ENCODE measurements at regions not wholly inside any gene's neighbourhood (a gene's known extent, or its start where the extent isn't known, plus 50 kb on each side); places are given as distances from the start of the nearest gene placed in this dataset.

DNA sequence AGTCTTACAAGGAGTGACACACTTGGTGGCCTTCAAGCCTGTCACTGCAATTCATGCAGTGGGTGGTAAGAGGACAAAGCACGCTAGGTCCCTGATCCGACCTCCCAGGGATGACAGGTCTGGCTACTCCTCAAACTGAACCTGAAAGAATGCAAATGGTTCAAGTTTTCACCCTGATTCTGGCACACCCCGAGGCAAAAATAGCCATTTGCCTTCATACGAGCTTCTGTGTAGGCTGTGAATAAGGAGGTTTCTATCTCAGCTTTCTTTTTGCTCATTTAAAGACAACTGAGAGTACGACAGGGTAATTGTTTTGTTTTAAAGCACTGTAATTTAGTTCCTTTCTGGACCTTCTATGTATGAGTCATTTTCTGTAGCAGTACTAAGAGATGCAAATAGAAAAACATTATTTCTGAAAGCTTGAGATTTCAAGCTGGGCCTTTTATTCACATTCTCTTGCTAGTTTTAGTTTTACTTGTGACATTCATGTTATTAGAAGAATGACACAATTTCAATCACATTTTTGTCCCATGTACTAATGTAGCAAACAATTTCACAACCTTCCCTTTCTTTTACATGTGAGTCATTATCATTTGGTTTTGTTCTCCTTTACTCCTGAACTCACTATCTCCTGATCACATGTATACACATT lies 56.6 kb upstream of the FDX1 start:
- DNase-seq (ENCODE audit: low spot score in 2 of 2) (no peak), ATAC-seq (replicated peaks; ENCODE audit: extremely low read depth, poor library complexity, severe bottlenecking) (no peak)
- peaks cover 6% of the 10 kb centered on the region for H3K4me1 Mint-ChIP-seq
- no peaks in the 10 kb centered on the region for H3K27me3 Mint-ChIP-seq
- peaks cover 1% of the 10 kb centered on the region for H3K36me3 Mint-ChIP-seq (ENCODE audit: insufficient read depth)
- H3K27ac Mint-ChIP-seq (ENCODE audit: low read depth), result no peak overlapping the region
- no peaks in the 10 kb centered on the region for H3K9me3 Mint-ChIP-seq
- H3K4me3 Mint-ChIP-seq, result no peak overlapping the region

DNA sequence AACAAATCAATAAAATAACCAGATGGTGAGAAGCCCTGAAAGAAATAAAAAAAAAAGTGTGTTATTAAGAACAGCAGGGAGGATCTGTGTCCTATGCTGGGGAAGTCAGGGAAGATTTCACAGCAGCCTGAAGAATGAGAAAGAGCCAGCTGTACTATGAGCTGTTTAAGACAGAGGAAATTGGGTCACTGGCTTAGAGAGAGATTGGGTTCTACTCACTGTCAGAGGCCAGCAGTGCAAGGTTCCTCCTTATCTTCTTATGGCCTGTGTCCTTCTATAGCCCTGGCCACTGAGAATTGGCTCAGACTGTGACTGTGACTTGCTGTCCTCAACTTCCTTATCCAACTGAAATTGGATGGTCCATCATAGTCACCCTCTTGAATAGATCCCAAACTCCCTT lies 54.8 kb upstream of the FDX1 start:
- no peak overlapping the region for H3K27ac Mint-ChIP-seq (ENCODE audit: low read depth)
- ATAC-seq (replicated peaks; ENCODE audit: extremely low read depth, poor library complexity, severe bottlenecking), result no peak

DNA sequence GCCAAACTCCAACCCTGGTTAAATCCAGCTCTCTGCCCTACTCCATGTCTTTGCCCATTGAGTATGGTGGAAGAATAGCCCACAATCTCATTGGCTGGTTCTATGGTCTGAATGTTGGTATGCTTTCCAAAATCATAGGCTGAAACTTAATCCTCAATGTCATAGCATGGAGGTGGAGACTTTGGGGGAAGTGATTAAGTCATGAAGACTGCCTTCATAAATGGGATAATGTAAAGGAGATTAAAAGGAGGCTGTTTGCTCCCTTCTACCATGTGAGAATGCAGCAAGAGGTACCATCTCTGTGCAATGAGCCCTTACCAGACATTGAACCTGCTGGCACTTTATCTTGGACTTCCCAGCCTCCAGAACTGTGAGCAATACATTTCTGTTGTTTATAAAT lies 54.4 kb upstream of the FDX1 start:
- no peak for DNase-seq (ENCODE audit: low spot score in 2 of 2)
- H3K27me3 Mint-ChIP-seq, result no peaks in the 10 kb centered on the region
- H3K36me3 Mint-ChIP-seq (ENCODE audit: insufficient read depth), result peaks cover 1% of the 10 kb centered on the region
- H3K27ac Mint-ChIP-seq (ENCODE audit: low read depth), result no peak overlapping the region
- ATAC-seq (replicated peaks; ENCODE audit: extremely low read depth, poor library complexity, severe bottlenecking), result no peak
- H3K4me3 Mint-ChIP-seq, result no peak overlapping the region
- no peaks in the 10 kb centered on the region for H3K9me3 Mint-ChIP-seq
- H3K4me1 Mint-ChIP-seq, result peaks cover 6% of the 10 kb centered on the region

More for the DNA sequence above, 54.8 kb upstream of the FDX1 start:
- H3K27me3 Mint-ChIP-seq, result no peaks in the 10 kb centered on the region
- no peak overlapping the region for H3K4me3 Mint-ChIP-seq
- no peaks in the 10 kb centered on the region for H3K9me3 Mint-ChIP-seq
- H3K4me1 Mint-ChIP-seq, result peaks cover 6% of the 10 kb centered on the region
- H3K36me3 Mint-ChIP-seq (ENCODE audit: insufficient read depth), result peaks cover 1% of the 10 kb centered on the region
- no peak for DNase-seq (ENCODE audit: low spot score in 2 of 2)

DNA sequence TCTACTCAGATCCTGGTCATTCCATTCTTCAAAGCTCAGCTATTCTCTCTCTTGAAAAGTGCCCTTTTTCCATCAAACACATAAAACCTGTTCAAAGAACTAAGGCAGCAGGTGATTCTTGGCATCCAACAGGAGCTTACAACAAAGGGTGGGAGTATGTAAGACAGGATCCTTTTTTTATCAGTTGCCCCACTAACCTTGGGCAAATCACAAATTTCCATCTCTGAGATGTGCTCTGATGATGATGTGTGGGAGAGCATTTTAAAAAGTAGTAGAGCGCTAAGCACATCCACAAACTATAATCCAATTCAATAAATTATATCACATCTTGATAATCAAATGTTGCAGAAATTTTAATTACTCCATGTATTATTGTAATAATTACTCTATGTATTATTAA lies 53.7 kb upstream of the FDX1 start:
- H3K4me1 Mint-ChIP-seq, result peaks cover 6% of the 10 kb centered on the region
- peaks cover 1% of the 10 kb centered on the region for H3K36me3 Mint-ChIP-seq (ENCODE audit: insufficient read depth)
- H3K4me3 Mint-ChIP-seq, result no peak overlapping the region

DNA sequence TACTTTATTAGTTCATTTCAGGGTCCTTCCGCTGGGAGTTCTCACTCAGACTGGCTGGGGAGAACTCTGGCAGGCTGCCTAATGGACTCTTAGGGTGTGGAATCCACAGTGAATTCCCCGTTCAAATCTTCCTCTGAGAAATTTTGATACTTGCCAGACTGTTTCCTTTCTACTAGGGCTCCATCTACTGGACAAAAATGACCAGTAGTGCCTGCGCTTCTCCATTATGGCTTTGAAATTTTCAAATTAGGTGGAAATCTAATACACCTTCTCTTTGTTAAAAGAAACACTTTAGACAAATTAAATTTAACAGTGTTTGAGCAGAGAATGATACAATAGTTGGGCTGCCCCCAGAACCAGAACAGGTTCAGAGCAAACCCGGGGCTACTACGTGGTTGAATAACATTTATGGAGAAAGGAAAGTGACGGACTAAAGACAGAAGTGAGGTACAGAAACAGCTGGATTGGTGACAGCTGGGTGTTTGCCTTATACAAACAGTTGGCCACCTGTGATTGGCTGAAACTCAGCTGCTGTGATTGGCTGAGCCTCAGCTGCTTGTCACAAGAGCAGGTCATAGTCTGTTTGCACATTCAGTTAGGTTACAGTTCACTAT lies 52.9 kb upstream of the FDX1 start:
- no peak for DNase-seq (ENCODE audit: low spot score in 2 of 2)
- no peaks in the 10 kb centered on the region for H3K27me3 Mint-ChIP-seq
- no peak for ATAC-seq (replicated peaks; ENCODE audit: extremely low read depth, poor library complexity, severe bottlenecking)
- H3K36me3 Mint-ChIP-seq (ENCODE audit: insufficient read depth), result no peaks in the 10 kb centered on the region
- H3K27ac Mint-ChIP-seq (ENCODE audit: low read depth), result no peak overlapping the region
- no peak overlapping the region for H3K4me3 Mint-ChIP-seq
- peaks cover 6% of the 10 kb centered on the region for H3K4me1 Mint-ChIP-seq
- no peaks in the 10 kb centered on the region for H3K9me3 Mint-ChIP-seq

More for the DNA sequence above, 53.7 kb upstream of the FDX1 start:
- Mint-ChIP-seq H3K27ac (ENCODE audit: low read depth) (no peak overlapping the region), H3K9me3 (no peaks in the 10 kb centered on the region), H3K27me3 (no peaks in the 10 kb centered on the region)
- ATAC-seq (replicated peaks; ENCODE audit: extremely low read depth, poor library complexity, severe bottlenecking) (no peak), DNase-seq (ENCODE audit: low spot score in 2 of 2) (no peak)

DNA sequence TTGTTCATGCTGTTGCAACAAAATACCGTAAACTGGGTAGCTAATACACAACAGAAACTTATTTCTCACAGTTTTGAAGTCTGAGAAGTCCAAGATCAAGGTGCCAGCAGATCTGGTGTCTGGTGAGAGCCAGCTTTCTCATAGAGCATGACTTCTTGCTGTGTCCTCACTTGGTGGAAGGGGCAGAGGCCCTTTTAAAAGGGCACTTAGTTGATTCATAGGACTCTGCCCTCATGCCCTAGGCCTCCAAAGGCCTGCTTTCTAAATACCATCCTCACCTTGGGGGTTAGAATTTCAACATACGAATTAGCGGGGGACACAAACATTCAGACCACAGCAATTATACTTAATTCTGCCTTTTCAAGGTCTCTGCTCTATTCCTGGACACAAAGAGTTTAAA lies 52.3 kb upstream of the FDX1 start:
- H3K9me3 Mint-ChIP-seq, result no peaks in the 10 kb centered on the region
- no peaks in the 10 kb centered on the region for H3K27me3 Mint-ChIP-seq
- H3K4me1 Mint-ChIP-seq, result peaks cover 6% of the 10 kb centered on the region
- H3K27ac Mint-ChIP-seq (ENCODE audit: low read depth), result no peak overlapping the region
- H3K4me3 Mint-ChIP-seq, result no peak overlapping the region
- DNase-seq (ENCODE audit: low spot score in 2 of 2), result no peak
- no peaks in the 10 kb centered on the region for H3K36me3 Mint-ChIP-seq (ENCODE audit: insufficient read depth)
- no peak for ATAC-seq (replicated peaks; ENCODE audit: extremely low read depth, poor library complexity, severe bottlenecking)

DNA sequence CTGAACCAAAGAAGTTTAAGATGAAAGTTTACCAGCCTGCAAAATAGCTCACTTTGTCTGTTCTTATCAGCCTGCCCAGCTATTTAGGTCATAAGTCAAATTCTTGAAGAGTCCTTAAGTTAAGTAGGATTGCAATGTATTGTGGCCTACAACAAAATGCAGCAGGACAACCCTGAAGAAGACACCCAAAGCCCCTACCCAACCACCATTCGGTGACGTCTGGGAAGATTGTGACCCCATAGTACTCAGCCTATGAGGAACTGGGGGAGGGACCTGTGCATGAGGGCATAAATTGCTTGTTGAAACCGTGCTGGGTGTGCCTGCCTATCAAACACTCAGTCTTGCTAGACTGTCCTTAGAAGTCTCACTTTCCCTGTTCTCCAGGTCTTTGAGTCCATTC lies 50.5 kb upstream of the FDX1 start:
- Mint-ChIP-seq H3K27me3 (no peaks in the 10 kb centered on the region), H3K4me1 (peaks cover 6% of the 10 kb centered on the region), H3K27ac (ENCODE audit: low read depth) (no peak overlapping the region), H3K36me3 (ENCODE audit: insufficient read depth) (peaks cover 2% of the 10 kb centered on the region), H3K4me3 (no peak overlapping the region), H3K9me3 (no peaks in the 10 kb centered on the region)
- DNase-seq (ENCODE audit: low spot score in 2 of 2), result no peak
- no peak for ATAC-seq (replicated peaks; ENCODE audit: extremely low read depth, poor library complexity, severe bottlenecking)

DNA sequence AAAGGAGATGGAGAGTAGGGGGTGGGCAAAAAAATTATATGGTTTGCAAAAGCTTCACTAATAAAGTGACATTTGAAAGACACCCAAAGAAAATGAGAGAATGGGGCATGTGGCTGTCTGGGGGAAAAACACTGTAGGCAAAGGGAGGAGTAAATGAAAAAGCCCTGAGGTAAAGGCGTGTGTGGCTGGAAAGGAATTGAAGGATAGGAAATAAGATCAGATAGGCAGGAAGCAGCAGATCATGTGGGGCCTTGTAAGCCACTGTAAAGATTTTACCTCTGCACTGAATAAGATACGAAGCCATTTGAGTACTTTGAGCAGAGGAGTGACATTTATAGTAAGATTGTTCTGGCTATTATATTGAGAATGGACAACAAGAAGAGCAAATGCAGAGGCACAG lies 49.8 kb upstream of the FDX1 start:
- no peak for DNase-seq (ENCODE audit: low spot score in 2 of 2)
- no peak for ATAC-seq (replicated peaks; ENCODE audit: extremely low read depth, poor library complexity, severe bottlenecking)
- H3K27me3 Mint-ChIP-seq, result no peaks in the 10 kb centered on the region
- peaks cover 6% of the 10 kb centered on the region for H3K4me1 Mint-ChIP-seq
- no peak overlapping the region for H3K4me3 Mint-ChIP-seq
- no peak overlapping the region for H3K27ac Mint-ChIP-seq (ENCODE audit: low read depth)
- peaks cover 2% of the 10 kb centered on the region for H3K36me3 Mint-ChIP-seq (ENCODE audit: insufficient read depth)
- H3K9me3 Mint-ChIP-seq, result no peaks in the 10 kb centered on the region

All from central memory CD8-positive, alpha-beta T cell (primary cell).